ENCODE measurements at regions not wholly inside any gene's neighbourhood (a gene's known extent, or its start where the extent isn't known, plus 50 kb on each side); places are given as distances from the start of the nearest gene placed in this dataset.

- no peak for DNase-seq (ENCODE audit: low read depth, low spot score)
- no peak overlapping the region for H3K4me3 ChIP-seq (ENCODE audit: low read length)
These were observed 129.2 kb upstream of the FST start for GRCh38 chr5:53350991-53351770.

GRCh38 chr5:53355316-53355715, 125.1 kb upstream of the FST start:
- DNase-seq (ENCODE audit: low read depth, low spot score) = no peak
- H3K4me3 ChIP-seq (ENCODE audit: low read length) = no peak overlapping the region

GRCh38 chr5:53355931-53356330, 124.5 kb upstream of the FST start:
- no peak overlapping the region for H3K4me3 ChIP-seq (ENCODE audit: low read length)
- no peak for DNase-seq (ENCODE audit: low read depth, low spot score)

- no peak overlapping the region for H3K4me3 ChIP-seq (ENCODE audit: low read length)
- no peak for DNase-seq (ENCODE audit: low read depth, low spot score)
These were observed 123.0 kb upstream of the FST start for GRCh38 chr5:53357439-53357838.

GRCh38 chr5:53358794-53359193, 121.6 kb upstream of the FST start:
- no peak overlapping the region for H3K4me3 ChIP-seq (ENCODE audit: low read length)
- DNase-seq (ENCODE audit: low read depth, low spot score) = no peak

- no peak overlapping the region for H3K4me3 ChIP-seq (ENCODE audit: low read length)
- DNase-seq (ENCODE audit: low read depth, low spot score) = no peak
These were observed 120.4 kb upstream of the FST start for GRCh38 chr5:53359916-53360517.

- H3K4me3 ChIP-seq (ENCODE audit: low read length) = no peak overlapping the region
- no peak for DNase-seq (ENCODE audit: low read depth, low spot score)
These were observed 119.6 kb upstream of the FST start for GRCh38 chr5:53360811-53361210.

GRCh38 chr5:53361708-53362107, 118.7 kb upstream of the FST start:
- H3K4me3 ChIP-seq (ENCODE audit: low read length) = no peak overlapping the region
- no peak for DNase-seq (ENCODE audit: low read depth, low spot score)

GRCh38 chr5:53362521-53362941, 117.9 kb upstream of the FST start:
- DNase-seq (ENCODE audit: low read depth, low spot score) = no peak
- H3K4me3 ChIP-seq (ENCODE audit: low read length) = no peak overlapping the region

GRCh38 chr5:53364061-53364460, 116.4 kb upstream of the FST start:
- no peak overlapping the region for H3K4me3 ChIP-seq (ENCODE audit: low read length)
- no peak for DNase-seq (ENCODE audit: low read depth, low spot score)

GRCh38 chr5:53366245-53366644, 114.2 kb upstream of the FST start:
- DNase-seq (ENCODE audit: low read depth, low spot score) = no peak
- H3K4me3 ChIP-seq (ENCODE audit: low read length) = no peak overlapping the region

GRCh38 chr5:53367727-53368126, 112.7 kb upstream of the FST start:
- H3K4me3 ChIP-seq (ENCODE audit: low read length) = no peak overlapping the region
- DNase-seq (ENCODE audit: low read depth, low spot score) = no peak

- no peak for DNase-seq (ENCODE audit: low read depth, low spot score)
These were observed 111.9 kb upstream of the FST start for GRCh38 chr5:53368516-53368915.

GRCh38 chr5:53368966-53369605, 111.3 kb upstream of the FST start:
- H3K4me3 ChIP-seq (ENCODE audit: low read length) = no peak overlapping the region
- no peak for DNase-seq (ENCODE audit: low read depth, low spot score)

More at GRCh38 chr5:53368516-53368915, 111.9 kb upstream of the FST start:
- H3K4me3 ChIP-seq (ENCODE audit: low read length) = no peak overlapping the region

GRCh38 chr5:53369681-53370080, 110.7 kb upstream of the FST start:
- no peak for DNase-seq (ENCODE audit: low read depth, low spot score)
- H3K4me3 ChIP-seq (ENCODE audit: low read length) = no peak overlapping the region

- no peak for DNase-seq (ENCODE audit: low read depth, low spot score)
- H3K4me3 ChIP-seq (ENCODE audit: low read length) = no peak overlapping the region
These were observed 106.8 kb upstream of the FST start for GRCh38 chr5:53373451-53374158.

- DNase-seq (ENCODE audit: low read depth, low spot score) = no peak
- no peak overlapping the region for H3K4me3 ChIP-seq (ENCODE audit: low read length)
These were observed 103.6 kb upstream of the FST start for GRCh38 chr5:53376853-53377252.

GRCh38 chr5:53378190-53378589, 102.2 kb upstream of the FST start:
- DNase-seq (ENCODE audit: low read depth, low spot score) = no peak
- H3K4me3 ChIP-seq (ENCODE audit: low read length) = no peak overlapping the region

- DNase-seq (ENCODE audit: low read depth, low spot score) = no peak
These were observed 101.7 kb upstream of the FST start for GRCh38 chr5:53378590-53379247.

More at GRCh38 chr5:53378590-53379247, 101.7 kb upstream of the FST start:
- no peak overlapping the region for H3K4me3 ChIP-seq (ENCODE audit: low read length)
